RWPE2 (cell line): ENCODE measurements at regions not wholly inside any gene's neighbourhood (a gene's known extent, or its start where the extent isn't known, plus 50 kb on each side); places are given as distances from the start of the nearest gene placed in this dataset.
A peak's percentile ranks its signal among the peaks of the same experiment; 100 is the strongest.

Source experiments
- ATAC-seq: fragments of 200-7000 bp; cut with Tn5 transposase; 3 replicates; pipeline ENCODE4 v1.9.1; 2021; ENCODE audit warnings: low read depth
- DNase-seq: peaks from one replicate; pipeline ENCODE4 v3.0.0-alpha.2; 2020; ENCODE audit warnings: low spot score
- H3K27ac ChIP-seq: fragments of 450-650 bp; 2 replicates; pipeline ENCODE4 v1.5.1; 2017; ENCODE audit warnings: mild to moderate bottlenecking; ENCODE audit not compliant: poor library complexity, severe bottlenecking
- H3K27me3 ChIP-seq: fragments of 250-450 bp; sonication (Bioruptor Pico); 2 replicates; pipeline ENCODE4 v1.5.1; 2021; ENCODE audit warnings: mild to moderate bottlenecking, moderate library complexity; ENCODE audit not compliant: insufficient read depth, poor library complexity, severe bottlenecking
- H3K36me3 ChIP-seq: fragments of 250-450 bp; sonication (Bioruptor Pico); 2 replicates; pipeline ENCODE4 v1.5.1; 2020; ENCODE audit warnings: low read depth, mild to moderate bottlenecking, moderate library complexity
- H3K4me1 ChIP-seq: fragments of 250-450 bp; sonication (Bioruptor Pico); 2 replicates; pipeline ENCODE4 v1.5.1; 2021; ENCODE audit warnings: mild to moderate bottlenecking, moderate library complexity; ENCODE audit not compliant: insufficient read depth, poor library complexity, severe bottlenecking
- H3K4me3 ChIP-seq: fragments of 250-450 bp; sonication (Bioruptor Pico); 2 replicates; pipeline ENCODE4 v1.5.1; 2021; ENCODE audit warnings: mild to moderate bottlenecking, moderate library complexity; ENCODE audit not compliant: severe bottlenecking
- H3K9me3 ChIP-seq: fragments of 250-450 bp; sonication (Bioruptor Pico); 2 replicates; pipeline ENCODE4 v1.5.1; 2021; ENCODE audit warnings: mild to moderate bottlenecking, moderate library complexity; ENCODE audit not compliant: severe bottlenecking
- TF ChIP-seq, protein P1 (sequence below): fragments of 450-650 bp; IDR thresholded peaks from one replicate; pipeline ENCODE4 v1.5.1; 2017; ENCODE audit warnings: mild to moderate bottlenecking, moderate library complexity; ENCODE audit not compliant: poor library complexity, severe bottlenecking

DNA sequence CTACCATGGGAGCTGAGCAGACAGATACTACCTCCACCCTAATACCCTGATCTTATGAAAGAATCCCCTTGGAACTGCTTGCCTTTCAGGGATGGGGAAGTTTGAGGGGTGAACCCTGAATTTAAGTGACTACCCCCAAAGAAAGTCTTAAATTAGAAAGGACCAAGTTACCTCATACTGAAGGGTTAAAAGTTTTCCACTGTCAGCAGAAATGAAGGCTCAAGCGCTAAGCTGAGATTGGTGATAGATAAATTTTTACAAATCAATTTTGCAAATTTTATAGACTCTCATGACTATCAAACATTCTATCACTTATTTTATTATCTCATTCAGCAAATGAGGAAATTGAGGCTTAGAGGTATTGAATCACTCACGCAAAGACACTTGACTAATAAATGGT lies 233.2 kb upstream of the THSD7B start:
- ATAC-seq (no peak), DNase-seq (no peak)
- no peaks in the 10 kb centered on the region for H3K9me3 ChIP-seq
- H3K27me3 ChIP-seq = no peaks in the 10 kb centered on the region
- no peaks in the 10 kb centered on the region for H3K4me1 ChIP-seq
- no peak overlapping the region for H3K27ac ChIP-seq
- TF ChIP-seq, protein P1, sequence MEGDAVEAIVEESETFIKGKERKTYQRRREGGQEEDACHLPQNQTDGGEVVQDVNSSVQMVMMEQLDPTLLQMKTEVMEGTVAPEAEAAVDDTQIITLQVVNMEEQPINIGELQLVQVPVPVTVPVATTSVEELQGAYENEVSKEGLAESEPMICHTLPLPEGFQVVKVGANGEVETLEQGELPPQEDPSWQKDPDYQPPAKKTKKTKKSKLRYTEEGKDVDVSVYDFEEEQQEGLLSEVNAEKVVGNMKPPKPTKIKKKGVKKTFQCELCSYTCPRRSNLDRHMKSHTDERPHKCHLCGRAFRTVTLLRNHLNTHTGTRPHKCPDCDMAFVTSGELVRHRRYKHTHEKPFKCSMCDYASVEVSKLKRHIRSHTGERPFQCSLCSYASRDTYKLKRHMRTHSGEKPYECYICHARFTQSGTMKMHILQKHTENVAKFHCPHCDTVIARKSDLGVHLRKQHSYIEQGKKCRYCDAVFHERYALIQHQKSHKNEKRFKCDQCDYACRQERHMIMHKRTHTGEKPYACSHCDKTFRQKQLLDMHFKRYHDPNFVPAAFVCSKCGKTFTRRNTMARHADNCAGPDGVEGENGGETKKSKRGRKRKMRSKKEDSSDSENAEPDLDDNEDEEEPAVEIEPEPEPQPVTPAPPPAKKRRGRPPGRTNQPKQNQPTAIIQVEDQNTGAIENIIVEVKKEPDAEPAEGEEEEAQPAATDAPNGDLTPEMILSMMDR = no peak
- H3K36me3 ChIP-seq = no peaks in the 10 kb centered on the region
- no peak overlapping the region for H3K4me3 ChIP-seq

GRCh38 chr2:136531731-136532130 lies 233.6 kb upstream of the THSD7B start:
- Histone ChIP-seq H3K36me3 (no peaks in the 10 kb centered on the region), H3K4me3 (no peak overlapping the region), H3K4me1 (no peaks in the 10 kb centered on the region), H3K27me3 (no peaks in the 10 kb centered on the region), H3K27ac (no peak overlapping the region), H3K9me3 (no peaks in the 10 kb centered on the region)
- ATAC-seq (no peak), DNase-seq (no peak)
- TF ChIP-seq, protein P1 = no peak

DNA sequence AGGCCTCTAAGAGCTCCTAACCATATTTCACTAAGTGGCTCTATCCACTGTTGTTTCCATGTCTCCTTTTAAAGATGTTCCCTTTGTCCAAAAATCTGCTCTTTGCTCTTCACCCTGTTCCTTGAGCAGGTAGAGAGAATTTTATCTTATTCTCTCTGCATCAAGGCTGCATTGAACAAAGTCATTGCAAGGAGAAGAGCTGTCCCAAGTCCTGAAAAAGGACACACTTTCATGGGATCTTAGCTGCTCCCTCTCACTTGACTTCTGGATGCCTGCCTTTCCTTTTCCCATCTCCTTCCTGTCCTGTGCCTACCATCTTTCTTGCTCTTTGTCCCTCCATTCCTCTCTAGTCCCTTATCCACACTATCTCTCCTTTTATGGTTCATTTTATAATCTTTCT lies 235.2 kb upstream of the THSD7B start:
- no peaks in the 10 kb centered on the region for H3K27me3 ChIP-seq
- no peak overlapping the region for H3K27ac ChIP-seq
- no peak for DNase-seq
- no peaks in the 10 kb centered on the region for H3K9me3 ChIP-seq
- H3K4me3 ChIP-seq = no peak overlapping the region
- H3K4me1 ChIP-seq = no peaks in the 10 kb centered on the region
- TF ChIP-seq, protein P1 = no peak
- H3K36me3 ChIP-seq = no peaks in the 10 kb centered on the region
- ATAC-seq = no peak

DNA sequence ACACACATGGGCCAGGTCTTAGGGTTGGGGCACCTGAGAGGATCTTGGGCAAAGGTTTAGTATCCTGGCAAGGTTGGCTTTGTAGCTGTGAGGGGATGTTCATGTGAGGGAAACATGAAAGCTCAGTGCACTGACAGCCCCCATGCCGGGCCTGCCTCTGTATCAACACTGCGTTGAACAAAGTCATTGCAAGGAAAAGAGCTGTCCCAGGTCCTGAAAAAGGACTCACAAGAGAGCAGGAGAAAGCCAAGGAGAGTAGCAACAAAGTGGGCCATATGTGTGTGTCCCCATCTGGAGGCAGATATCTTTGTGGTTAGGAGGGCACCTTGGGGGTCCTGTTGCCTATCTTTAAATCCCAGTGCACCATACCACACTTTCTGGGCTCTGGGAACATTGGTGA lies 237.8 kb upstream of the THSD7B start:
- Histone ChIP-seq H3K36me3 (no peaks in the 10 kb centered on the region), H3K4me3 (no peak overlapping the region), H3K27me3 (no peaks in the 10 kb centered on the region), H3K4me1 (no peaks in the 10 kb centered on the region), H3K27ac (no peak overlapping the region), H3K9me3 (no peaks in the 10 kb centered on the region)
- ATAC-seq (peak; percentile 33; the same call in 1 of the 3 replicates), DNase-seq (no peak)
- TF ChIP-seq, protein P1 = no peak

GRCh38 chr2:136522724-136523123 lies 242.6 kb upstream of the THSD7B start:
- no peaks in the 10 kb centered on the region for H3K36me3 ChIP-seq
- TF ChIP-seq, protein P1 = no peak
- H3K4me3 ChIP-seq = no peak overlapping the region
- no peak for DNase-seq
- no peak for ATAC-seq
- no peaks in the 10 kb centered on the region for H3K9me3 ChIP-seq
- no peak overlapping the region for H3K27ac ChIP-seq
- H3K4me1 ChIP-seq = no peaks in the 10 kb centered on the region
- H3K27me3 ChIP-seq = no peaks in the 10 kb centered on the region
